ENCODE measurements at regions not wholly inside any gene's neighbourhood (a gene's known extent, or its start where the extent isn't known, plus 50 kb on each side); places are given as distances from the start of the nearest gene placed in this dataset.
"Not testable (repeated sequence)": the region's sequence is repeated elsewhere in the genome, so short reads cannot be mapped to it uniquely, and the experiment has no call there.

- no peak for DNase-seq
Measured at GRCh38 chr1:4175566-4176405, 275.7 kb upstream of the C1orf174 start.

GRCh38 chr1:4176841-4177240, 276.8 kb upstream of the C1orf174 start:
- no peak for DNase-seq

DNA sequence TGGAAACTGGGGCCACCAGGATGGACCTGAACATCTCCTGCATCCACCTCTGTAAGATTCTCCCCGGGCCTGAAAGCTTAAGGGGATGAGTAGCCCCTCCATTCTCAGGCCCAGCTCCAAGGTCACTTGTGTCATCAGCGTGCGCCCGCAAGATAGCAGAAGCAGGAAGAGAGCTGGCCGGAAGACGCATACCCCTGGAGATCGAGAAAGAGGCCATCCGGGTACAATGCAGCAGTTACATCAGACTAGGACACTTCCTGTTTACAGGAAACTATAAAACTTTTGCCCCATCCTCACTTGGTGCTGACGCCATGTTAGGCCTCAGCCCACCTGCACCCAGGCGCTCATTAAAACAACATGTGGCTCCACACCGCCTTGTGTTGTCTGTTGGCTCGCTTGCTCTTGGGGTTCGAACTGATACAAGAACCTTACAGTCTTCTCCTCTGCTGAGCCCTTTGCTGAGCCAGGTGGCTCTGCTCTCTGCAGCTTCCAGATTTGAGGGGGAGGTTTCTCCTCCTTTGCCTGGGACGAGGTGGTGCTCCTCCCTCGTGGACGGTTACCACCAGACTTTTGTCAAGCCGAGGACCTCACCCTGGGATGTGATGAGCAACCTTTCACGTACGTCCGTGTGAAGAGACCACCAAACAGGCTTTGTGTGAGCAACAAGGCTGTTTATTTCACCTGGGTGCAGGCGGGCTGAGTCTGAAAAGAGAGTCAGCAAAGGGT, 277.5 kb upstream of the C1orf174 start:
- DNase-seq: no peak

DNA sequence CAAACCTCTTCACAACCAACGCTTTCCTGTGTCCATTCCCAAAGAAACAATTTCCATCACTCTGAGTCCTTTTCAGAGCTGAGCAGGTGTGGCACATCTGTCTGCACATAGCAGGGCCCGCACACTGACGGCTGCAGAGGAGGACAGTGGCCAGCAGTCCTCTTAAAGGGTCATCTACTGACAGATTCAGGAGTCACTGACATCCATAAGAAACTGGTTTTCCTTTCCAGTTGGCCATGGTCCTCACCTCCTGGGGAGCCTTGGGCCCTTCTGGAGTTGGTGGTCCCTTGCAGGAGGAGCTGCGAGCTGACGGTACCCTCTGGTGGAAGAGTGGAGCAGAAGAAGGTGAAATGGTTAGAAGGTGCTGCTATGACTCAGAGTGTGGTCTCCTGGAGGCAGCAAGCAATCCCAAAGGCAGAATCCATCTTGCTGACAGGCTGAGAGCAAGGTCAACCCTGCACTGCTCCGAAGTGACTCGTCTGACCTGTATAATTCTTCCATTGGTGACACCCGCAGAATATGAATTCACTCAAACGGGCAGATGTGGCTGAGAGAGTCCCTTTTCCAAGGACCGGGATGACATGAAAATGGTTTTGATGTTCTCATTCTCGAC, 278.5 kb upstream of the C1orf174 start:
- no peak for DNase-seq

- DNase-seq: no peak
Measured at GRCh38 chr1:4179914-4180735, 280.1 kb upstream of the C1orf174 start.

- DNase-seq: not testable (repeated sequence)
Measured at GRCh38 chr1:4186486-4186885, 286.4 kb upstream of the C1orf174 start.

- DNase-seq: no peak
Measured at GRCh38 chr1:4203501-4203900, 303.4 kb upstream of the C1orf174 start.

DNA sequence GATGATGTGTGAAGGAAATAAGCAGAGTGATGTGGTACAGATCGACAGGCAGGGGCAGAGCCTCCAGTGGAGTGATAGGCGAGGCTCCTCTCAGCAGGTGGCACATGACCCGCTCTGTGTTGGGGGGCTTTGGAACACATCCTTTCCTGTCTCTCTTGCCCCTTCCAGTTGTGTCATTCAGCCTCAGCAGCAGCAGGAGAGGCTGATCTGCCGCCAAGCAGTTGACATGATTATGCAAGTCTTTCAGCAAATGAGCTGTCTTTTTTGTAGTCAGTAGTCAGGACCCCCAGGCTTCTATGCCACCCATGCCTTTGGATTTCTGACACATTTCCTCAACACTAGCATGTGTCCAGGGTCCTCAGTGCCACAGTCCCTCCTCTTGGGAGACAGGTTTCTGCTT, 307.1 kb upstream of the C1orf174 start:
- no peak for DNase-seq

- DNase-seq: no peak
Measured at GRCh38 chr1:4207842-4208692, 308.0 kb upstream of the C1orf174 start.

DNA sequence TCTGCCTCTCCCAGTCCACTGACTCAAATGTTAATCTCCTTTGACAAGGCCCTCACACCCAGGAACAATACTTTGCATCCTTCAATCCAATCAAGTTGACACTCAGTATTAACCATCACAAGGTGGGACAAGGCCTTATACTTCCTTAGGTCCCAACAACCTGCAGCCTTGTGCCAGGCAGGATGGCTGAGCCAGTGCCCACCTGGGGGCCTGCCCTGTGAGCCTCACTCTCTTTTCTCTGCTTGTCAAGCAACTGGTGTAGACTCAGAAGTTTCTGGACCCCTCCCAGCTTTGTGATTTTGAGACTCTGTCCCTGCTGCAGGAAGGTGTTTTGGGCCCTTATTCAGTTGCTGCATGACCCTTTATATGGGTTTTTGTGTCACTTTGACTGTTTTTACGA, 310.0 kb upstream of the C1orf174 start:
- DNase-seq: no peak

- DNase-seq: no peak
Measured at GRCh38 chr1:4212796-4213195, 312.7 kb upstream of the C1orf174 start.

DNA sequence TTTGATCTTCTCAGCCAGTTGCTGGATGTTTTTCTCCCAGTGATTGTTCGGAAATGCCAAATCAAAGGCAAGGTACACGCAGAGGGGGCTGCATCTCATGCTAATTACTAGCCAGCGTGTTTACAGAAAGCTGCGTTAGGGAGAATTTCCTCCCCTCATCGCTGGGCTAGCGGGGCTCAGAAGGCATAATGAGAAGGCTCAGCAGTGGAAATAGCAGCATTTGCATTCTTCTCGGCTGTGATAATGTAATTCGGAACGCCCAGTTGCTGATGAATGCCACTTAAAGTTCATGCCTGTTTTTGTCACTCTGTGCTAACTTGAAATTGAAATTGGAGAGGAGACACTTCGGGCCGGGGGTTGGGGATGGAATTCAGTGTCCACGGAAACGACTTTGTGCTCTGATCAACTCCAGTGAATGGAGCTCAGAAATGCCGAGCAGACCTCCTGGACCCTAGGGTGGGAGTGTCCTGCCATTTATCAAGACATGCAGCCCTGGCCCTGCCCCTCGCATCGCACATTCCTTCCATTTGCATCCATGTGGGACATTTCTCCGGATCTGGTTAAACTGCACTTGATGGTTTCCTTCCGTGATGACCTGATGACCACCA, 313.4 kb upstream of the C1orf174 start:
- no peak for DNase-seq

DNA sequence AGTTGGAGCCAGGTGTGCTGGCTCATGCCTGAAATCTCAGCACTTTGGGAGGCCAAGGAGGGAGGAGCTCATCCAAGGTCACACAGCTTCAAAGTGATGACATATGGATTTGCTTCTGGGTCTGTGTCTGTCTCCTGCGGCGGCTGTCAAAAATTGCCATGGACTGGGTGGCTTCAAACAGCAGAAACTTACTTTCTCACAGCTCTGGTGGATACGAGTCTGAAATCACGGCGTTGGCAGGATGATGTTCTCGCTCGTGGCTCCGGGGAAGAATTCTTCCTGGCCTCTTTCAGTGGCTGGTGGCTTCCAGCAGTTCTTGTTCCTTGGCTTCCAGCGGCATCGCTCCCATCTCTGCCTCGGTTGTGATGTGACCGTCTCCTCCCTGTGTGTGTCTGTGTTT, 314.8 kb upstream of the C1orf174 start:
- DNase-seq: no peak

GRCh38 chr1:4215391-4215790, 315.3 kb upstream of the C1orf174 start:
- no peak for DNase-seq

- DNase-seq: no peak
Measured at GRCh38 chr1:4216231-4216630, 316.2 kb upstream of the C1orf174 start.

DNA sequence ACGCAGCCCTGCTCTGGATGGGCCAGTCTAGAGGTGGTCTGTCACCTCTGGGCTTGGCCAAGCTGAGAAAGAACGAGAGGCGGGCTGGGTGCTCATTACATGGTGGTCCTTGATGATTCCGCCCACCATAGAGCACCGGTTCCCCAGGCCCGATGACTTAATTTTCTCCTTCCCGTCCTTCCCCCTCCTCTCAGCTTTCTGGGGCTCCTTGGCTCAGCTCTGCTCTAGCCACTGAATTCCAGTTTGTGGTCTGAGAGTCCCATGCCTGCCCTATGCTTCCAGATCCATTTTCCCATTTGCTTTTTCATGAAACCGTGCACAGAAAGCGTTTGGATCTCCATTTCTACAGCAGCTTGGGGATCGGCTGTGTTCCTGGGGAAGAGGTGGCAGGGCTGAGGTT, 318.5 kb upstream of the C1orf174 start:
- DNase-seq: no peak

DNA sequence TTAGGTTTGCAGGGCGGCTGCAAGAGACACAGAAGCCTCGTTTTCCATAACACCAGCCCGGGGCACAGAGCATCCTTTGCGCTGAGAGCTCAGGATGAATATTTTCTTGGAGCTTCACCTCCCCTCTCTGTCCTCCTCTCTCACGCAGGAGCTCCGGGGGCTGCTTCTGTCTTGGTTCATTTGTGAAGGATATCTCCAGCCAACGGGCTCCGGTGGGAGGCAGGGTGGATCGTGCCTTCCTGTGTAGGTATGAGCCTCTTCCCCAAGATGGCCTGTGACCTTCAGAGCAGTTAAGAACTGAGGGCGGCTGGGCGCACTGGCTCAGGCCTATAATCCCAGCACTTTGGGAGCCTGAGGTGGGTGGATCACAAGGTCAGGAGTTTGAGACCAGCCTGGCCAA, 319.0 kb upstream of the C1orf174 start:
- no peak for DNase-seq

- DNase-seq: no peak
Measured at GRCh38 chr1:4219826-4220225, 319.8 kb upstream of the C1orf174 start.

- DNase-seq: no peak
Measured at GRCh38 chr1:4220362-4220761, 320.3 kb upstream of the C1orf174 start.

GRCh38 chr1:4221107-4221506, 321.0 kb upstream of the C1orf174 start:
- DNase-seq: no peak

GRCh38 chr1:4224684-4225467, 324.8 kb upstream of the C1orf174 start:
- no peak for DNase-seq

Measured in right forelimb (tissue), 1 donor.